ENCODE measurements at regions not wholly inside any gene's neighbourhood (a gene's known extent, or its start where the extent isn't known, plus 50 kb on each side); places are given as distances from the start of the nearest gene placed in this dataset.

DNA sequence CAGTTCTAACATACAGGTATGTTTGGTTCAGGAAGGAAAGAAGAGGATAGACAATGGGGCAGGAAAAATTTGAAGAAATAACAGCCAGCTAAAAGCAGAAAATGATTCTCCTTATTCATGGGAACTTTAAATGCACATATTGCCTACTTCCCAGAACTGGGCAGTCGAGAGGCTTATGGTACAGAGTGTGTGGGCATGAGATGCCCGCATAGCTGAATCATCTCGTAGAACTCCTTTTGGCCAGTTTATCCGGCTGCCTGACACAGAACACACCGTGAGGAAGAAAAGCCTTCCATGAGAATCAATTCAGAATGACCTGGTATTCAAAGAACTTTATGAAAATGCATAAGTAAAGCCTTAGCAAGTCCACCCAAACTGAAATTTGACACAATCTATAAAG, 471.6 kb downstream of the SH2D4B start:
- TF ChIP-seq, protein P1, sequence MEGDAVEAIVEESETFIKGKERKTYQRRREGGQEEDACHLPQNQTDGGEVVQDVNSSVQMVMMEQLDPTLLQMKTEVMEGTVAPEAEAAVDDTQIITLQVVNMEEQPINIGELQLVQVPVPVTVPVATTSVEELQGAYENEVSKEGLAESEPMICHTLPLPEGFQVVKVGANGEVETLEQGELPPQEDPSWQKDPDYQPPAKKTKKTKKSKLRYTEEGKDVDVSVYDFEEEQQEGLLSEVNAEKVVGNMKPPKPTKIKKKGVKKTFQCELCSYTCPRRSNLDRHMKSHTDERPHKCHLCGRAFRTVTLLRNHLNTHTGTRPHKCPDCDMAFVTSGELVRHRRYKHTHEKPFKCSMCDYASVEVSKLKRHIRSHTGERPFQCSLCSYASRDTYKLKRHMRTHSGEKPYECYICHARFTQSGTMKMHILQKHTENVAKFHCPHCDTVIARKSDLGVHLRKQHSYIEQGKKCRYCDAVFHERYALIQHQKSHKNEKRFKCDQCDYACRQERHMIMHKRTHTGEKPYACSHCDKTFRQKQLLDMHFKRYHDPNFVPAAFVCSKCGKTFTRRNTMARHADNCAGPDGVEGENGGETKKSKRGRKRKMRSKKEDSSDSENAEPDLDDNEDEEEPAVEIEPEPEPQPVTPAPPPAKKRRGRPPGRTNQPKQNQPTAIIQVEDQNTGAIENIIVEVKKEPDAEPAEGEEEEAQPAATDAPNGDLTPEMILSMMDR (IDR thresholded peaks at IDR 0.05; ENCODE audit: low read depth, low read length, poor library complexity, severe bottlenecking) = no peak
- TF ChIP-seq EZH2phosphoT487 (IDR thresholded peaks at IDR 0.05; ENCODE audit: borderline replicate concordance, low read length) = no peak

All from DOHH2 (cell line).